ENCODE measurements at regions not wholly inside any gene's neighbourhood (a gene's known extent, or its start where the extent isn't known, plus 50 kb on each side); places are given as distances from the start of the nearest gene placed in this dataset.

GRCh38 chr10:36126076-36126475, 484.0 kb upstream of the FZD8 start:
- Histone ChIP-seq H3K4me3 (no peak overlapping the region), H3K27me3 (no peaks in the 10 kb centered on the region), H3K27ac (no peak overlapping the region), H3K4me1 (peaks cover 0 to 2% (median 0%) of the 10 kb centered on the region in 4 donors), H3K36me3 (no peaks in the 10 kb centered on the region), H3K9me3 (no peaks in the 10 kb centered on the region)
- TF ChIP-seq CTCF (IDR thresholded peaks at IDR 0.05) = no peak
- no peak for DNase-seq
- intact Hi-C loops (cut with DNase I) = no loop called here

GRCh38 chr10:36119455-36119854, 477.4 kb upstream of the FZD8 start:
- H3K27me3 ChIP-seq = no peaks in the 10 kb centered on the region
- H3K27ac ChIP-seq = peak overlapping the region in 2 of 4 donors; percentile 33 to 70
- H3K9me3 ChIP-seq = no peaks in the 10 kb centered on the region
- peaks cover 0 to 66% (median 53%) of the 10 kb centered on the region in 4 donors for H3K4me1 ChIP-seq
- no peak for TF ChIP-seq POLR2A (IDR thresholded peaks at IDR 0.05)
- TF ChIP-seq CTCF (IDR thresholded peaks at IDR 0.05) = no peak
- TF ChIP-seq EP300 (IDR thresholded peaks at IDR 0.05) = no peak
- TF ChIP-seq POLR2AphosphoS5 (IDR thresholded peaks at IDR 0.05) = no peak
- no peak for DNase-seq
- intact Hi-C loops (cut with DNase I) = loop anchor here (5.0 kb wide), 2 partner anchors 392 to 482 kb away; no protein-coding TSS in a partner anchor
- H3K4me3 ChIP-seq = no peak overlapping the region
- H3K36me3 ChIP-seq = no peaks in the 10 kb centered on the region
- WGBS, 2 donors = 78 to 81% methylated on average over 5 of the region's 5 CpGs

- H3K9me3 ChIP-seq = no peaks in the 10 kb centered on the region
- TF ChIP-seq POLR2AphosphoS5 (IDR thresholded peaks at IDR 0.05) = peak; percentile 56 to 88 (median 68)
- no peak for TF ChIP-seq CTCF (IDR thresholded peaks at IDR 0.05)
- TF ChIP-seq POLR2A (IDR thresholded peaks at IDR 0.05) = no peak
- peak in 2 of 4 donors; percentile 8 to 24 for TF ChIP-seq EP300 (IDR thresholded peaks at IDR 0.05)
- peak overlapping the region in 3 of 4 donors; percentile 35 to 70 (median 62) for H3K27ac ChIP-seq
- no peak overlapping the region for H3K4me3 ChIP-seq
- intact Hi-C loops (cut with DNase I) = loop anchor here (5.0 kb wide), 2 partner anchors 391 to 481 kb away; no protein-coding TSS in a partner anchor
- H3K4me1 ChIP-seq = peaks cover 0 to 66% (median 53%) of the 10 kb centered on the region in 4 donors
- H3K36me3 ChIP-seq = no peaks in the 10 kb centered on the region
- DNase-seq = peak; percentile 77
- H3K27me3 ChIP-seq = no peaks in the 10 kb centered on the region
- WGBS, 2 donors = 79 to 82% methylated on average over 7 of the region's 7 CpGs
Observed at GRCh38 chr10:36118314-36118713, 476.2 kb upstream of the FZD8 start.

- peak overlapping the region in 3 of 4 donors; percentile 35 to 70 (median 62) for H3K27ac ChIP-seq
- intact Hi-C loops (cut with DNase I) = loop anchor here (5.0 kb wide), 2 partner anchors 391 to 481 kb away; no protein-coding TSS in a partner anchor
Observed at GRCh38 chr10:36117890-36118289, 475.8 kb upstream of the FZD8 start.

More at GRCh38 chr10:36117890-36118289, 475.8 kb upstream of the FZD8 start:
- TF ChIP-seq CTCF (IDR thresholded peaks at IDR 0.05) (no peak), POLR2A (IDR thresholded peaks at IDR 0.05) (no peak), POLR2AphosphoS5 (IDR thresholded peaks at IDR 0.05) (no peak), EP300 (IDR thresholded peaks at IDR 0.05) (no peak)
- Histone ChIP-seq H3K36me3 (no peaks in the 10 kb centered on the region), H3K27me3 (no peaks in the 10 kb centered on the region), H3K4me1 (peaks cover 0 to 66% (median 53%) of the 10 kb centered on the region in 4 donors), H3K9me3 (no peaks in the 10 kb centered on the region), H3K4me3 (no peak overlapping the region)
- DNase-seq = no peak
- WGBS, 2 donors = 69 to 80% methylated on average over 4 of the region's 4 CpGs
